ENCODE measurements at regions not wholly inside any gene's neighbourhood (a gene's known extent, or its start where the extent isn't known, plus 50 kb on each side); places are given as distances from the start of the nearest gene placed in this dataset.

GRCh38 chr1:234675572-234675971 is 65.6 kb upstream of the IRF2BP2 start:
- Histone ChIP-seq H3K27me3 (no peaks in the 10 kb centered on the region), H3K36me3 (no peaks in the 10 kb centered on the region), H3K4me1 (peaks cover 0 to 7% of the 10 kb centered on the region in 2 donors), H3K27ac (no peak overlapping the region), H3K9me3 (no peaks in the 10 kb centered on the region), H3K4me3 (no peak overlapping the region)
- no peak for DNase-seq
- ATAC-seq, result no peak
- intact Hi-C loops (cut with DNase I), result no loop called here
- TF ChIP-seq CTCF (IDR thresholded peaks at IDR 0.05), result no peak

- no peaks in the 10 kb centered on the region for H3K27me3 ChIP-seq
- no peak for DNase-seq
- H3K4me3 ChIP-seq, result no peak overlapping the region
- no peaks in the 10 kb centered on the region for H3K9me3 ChIP-seq
- no peak overlapping the region for H3K27ac ChIP-seq
- TF ChIP-seq CTCF (IDR thresholded peaks at IDR 0.05), result no peak
- H3K4me1 ChIP-seq, result peaks cover 0 to 7% of the 10 kb centered on the region in 2 donors
- ATAC-seq, result no peak
- intact Hi-C loops (cut with DNase I), result no loop called here
- H3K36me3 ChIP-seq, result no peaks in the 10 kb centered on the region
Observed at GRCh38 chr1:234675006-234675405, 65.0 kb upstream of the IRF2BP2 start.

- intact Hi-C loops (cut with DNase I), result no loop called here
- TF ChIP-seq CTCF (IDR thresholded peaks at IDR 0.05), result no peak
- no peaks in the 10 kb centered on the region for H3K27me3 ChIP-seq
- no peak for DNase-seq
- H3K9me3 ChIP-seq, result no peaks in the 10 kb centered on the region
- H3K27ac ChIP-seq, result no peak overlapping the region
- no peaks in the 10 kb centered on the region for H3K36me3 ChIP-seq
- no peak for ATAC-seq
- H3K4me1 ChIP-seq, result peaks cover 0 to 7% of the 10 kb centered on the region in 2 donors
- H3K4me3 ChIP-seq, result no peak overlapping the region
Observed at GRCh38 chr1:234674218-234674815, 64.3 kb upstream of the IRF2BP2 start.

GRCh38 chr1:234672349-234673135 is 62.6 kb upstream of the IRF2BP2 start:
- H3K27ac ChIP-seq, result peak overlapping the region in 1 of 2 donors; percentile 69
- DNase-seq, result no peak
- no peak for TF ChIP-seq CTCF (IDR thresholded peaks at IDR 0.05)
- peaks cover 0 to 6% of the 10 kb centered on the region in 2 donors for H3K9me3 ChIP-seq
- no peaks in the 10 kb centered on the region for H3K27me3 ChIP-seq
- peaks cover 0 to 7% of the 10 kb centered on the region in 2 donors for H3K4me1 ChIP-seq
- H3K36me3 ChIP-seq, result no peaks in the 10 kb centered on the region
- peak; percentile 59 for ATAC-seq
- intact Hi-C loops (cut with DNase I), result no loop called here
- H3K4me3 ChIP-seq, result no peak overlapping the region

- no peak overlapping the region for H3K4me3 ChIP-seq
- peak overlapping the region; percentile 49 to 69 for H3K27ac ChIP-seq
- DNase-seq (peak in 1 of 4 donors; percentile 58), ATAC-seq (peak; percentile 71)
- H3K27me3 ChIP-seq, result no peaks in the 10 kb centered on the region
- no peaks in the 10 kb centered on the region for H3K4me1 ChIP-seq
- peaks cover 0 to 8% of the 10 kb centered on the region in 2 donors for H3K9me3 ChIP-seq
- H3K36me3 ChIP-seq, result no peaks in the 10 kb centered on the region
- TF ChIP-seq CTCF (IDR thresholded peaks at IDR 0.05), result no peak
- intact Hi-C loops (cut with DNase I), result no loop called here
Observed at GRCh38 chr1:234670967-234671626, 61.1 kb upstream of the IRF2BP2 start.
